HEK293T (cell line): ENCODE measurements at regions not wholly inside any gene's neighbourhood (a gene's known extent, or its start where the extent isn't known, plus 50 kb on each side); places are given as distances from the start of the nearest gene placed in this dataset.
"Not testable (repeated sequence)": the region's sequence is repeated elsewhere in the genome, so short reads cannot be mapped to it uniquely, and the experiment has no call there.

Experiments
- CTCF ChIA-PET: fragments of 350-600 bp; formaldehyde crosslinking; extraction: SDS; loops from one replicate; lab custom pipeline; 2021; ENCODE audit warnings: antibody characterized with exemption, inconsistent platforms; lab: Yijun Ruan, JAX
- POLR2A ChIA-PET: fragments of 350-600 bp; formaldehyde crosslinking; extraction: SDS; loops from one replicate; lab custom pipeline; 2020; ENCODE audit warnings: antibody characterized with exemption, inconsistent platforms; lab: Yijun Ruan, JAX
- DNase-seq: peaks from one replicate; pipeline ENCODE4 v3.0.0; 2012; ENCODE audit warnings: mixed read lengths; ENCODE audit errors: extremely low spot score
- ARNT ChIP-seq: fragments of 450-650 bp; IDR thresholded peaks from 2 replicates; pipeline ENCODE4 v1.6.1; 2017; ENCODE audit warnings: mild to moderate bottlenecking
- BHLHE40 ChIP-seq: fragments of 450-650 bp; IDR thresholded peaks from 2 replicates; pipeline ENCODE4 v1.6.1; 2016; ENCODE audit warnings: mild to moderate bottlenecking, moderate library complexity, borderline replicate concordance
- CTBP1 ChIP-seq: fragments of 450-650 bp; IDR thresholded peaks from 2 replicates; pipeline ENCODE4 v1.6.1; 2016; ENCODE audit warnings: borderline replicate concordance
- ELF4 ChIP-seq: fragments of 450-650 bp; IDR thresholded peaks from 2 replicates; pipeline ENCODE4 v1.6.1; 2017; ENCODE audit warnings: antibody characterized with exemption
- FOXA1 ChIP-seq: fragments of 450-650 bp; IDR thresholded peaks from 2 replicates; pipeline ENCODE4 v1.6.1; 2016; ENCODE audit warnings: mild to moderate bottlenecking
- FOXK2 ChIP-seq: fragments of 450-650 bp; IDR thresholded peaks from 2 replicates; pipeline ENCODE4 v1.6.1; 2016; ENCODE audit warnings: mild to moderate bottlenecking
- FOXM1 ChIP-seq: fragments of 450-650 bp; IDR thresholded peaks from 2 replicates; pipeline ENCODE4 v1.6.1; 2017; ENCODE audit warnings: mild to moderate bottlenecking, borderline replicate concordance
- HDGF ChIP-seq: fragments of 450-650 bp; IDR thresholded peaks from 2 replicates; pipeline ENCODE4 v1.6.1; 2017; ENCODE audit warnings: antibody characterized with exemption, borderline replicate concordance
- L3MBTL2 ChIP-seq: fragments of 450-650 bp; conservative IDR thresholded peaks from 2 replicates; pipeline ENCODE4 v1.6.1; 2016; ENCODE audit warnings: mild to moderate bottlenecking
- LEF1 ChIP-seq: fragments of 450-650 bp; IDR thresholded peaks from 2 replicates; pipeline ENCODE4 v1.6.1; 2017; ENCODE audit warnings: mild to moderate bottlenecking, borderline replicate concordance
- NFRKB ChIP-seq: fragments of 450-650 bp; IDR thresholded peaks from 2 replicates; pipeline ENCODE4 v1.6.1; 2016; ENCODE audit warnings: mild to moderate bottlenecking, moderate library complexity
- SP1 ChIP-seq: fragments of 450-650 bp; IDR thresholded peaks from 2 replicates; pipeline ENCODE4 v1.6.1; 2017
- SUZ12 ChIP-seq: fragments of 450-650 bp; IDR thresholded peaks from 2 replicates; pipeline ENCODE4 v1.6.1; 2016; ENCODE audit warnings: mild to moderate bottlenecking
- TARDBP ChIP-seq: fragments of 450-650 bp; IDR thresholded peaks from 2 replicates; pipeline ENCODE4 v1.6.1; 2016
- ZNF384 ChIP-seq: fragments of 450-650 bp; IDR thresholded peaks from 2 replicates; pipeline ENCODE4 v1.6.1; 2016
- TF ChIP-seq, protein P1 (sequence below): fragments of 450-650 bp; IDR thresholded peaks from 2 replicates; pipeline ENCODE4 v1.6.1; 2016

GRCh38 chr2:84181927-84182326, 277.2 kb downstream of the SUCLG1 start:
- no peak for DNase-seq
- ChIA-PET POLR2A (no interaction called here), CTCF (no interaction called here)
- TF ChIP-seq BHLHE40 (no peak), ARNT (no peak), HDGF (no peak), CTBP1 (no peak), SUZ12 (no peak), FOXA1 (no peak), SP1 (no peak), NFRKB (no peak), L3MBTL2 (no peak), ZNF384 (no peak)

- ChIA-PET CTCF (no interaction called here), POLR2A (no interaction called here)
- no peak for DNase-seq
- no peak for TF ChIP-seq FOXK2
- TF ChIP-seq NFRKB: no peak
- TF ChIP-seq, protein P1, sequence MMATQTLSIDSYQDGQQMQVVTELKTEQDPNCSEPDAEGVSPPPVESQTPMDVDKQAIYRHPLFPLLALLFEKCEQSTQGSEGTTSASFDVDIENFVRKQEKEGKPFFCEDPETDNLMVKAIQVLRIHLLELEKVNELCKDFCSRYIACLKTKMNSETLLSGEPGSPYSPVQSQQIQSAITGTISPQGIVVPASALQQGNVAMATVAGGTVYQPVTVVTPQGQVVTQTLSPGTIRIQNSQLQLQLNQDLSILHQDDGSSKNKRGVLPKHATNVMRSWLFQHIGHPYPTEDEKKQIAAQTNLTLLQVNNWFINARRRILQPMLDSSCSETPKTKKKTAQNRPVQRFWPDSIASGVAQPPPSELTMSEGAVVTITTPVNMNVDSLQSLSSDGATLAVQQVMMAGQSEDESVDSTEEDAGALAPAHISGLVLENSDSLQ: no peak
- TF ChIP-seq LEF1: no peak
- TF ChIP-seq FOXA1: no peak
- no peak for TF ChIP-seq CTBP1
- no peak for TF ChIP-seq HDGF
- TF ChIP-seq TARDBP: no peak
- no peak for TF ChIP-seq ARNT
- TF ChIP-seq ELF4: no peak
These were observed 281.3 kb downstream of the SUCLG1 start for GRCh38 chr2:84177733-84178132.

DNA sequence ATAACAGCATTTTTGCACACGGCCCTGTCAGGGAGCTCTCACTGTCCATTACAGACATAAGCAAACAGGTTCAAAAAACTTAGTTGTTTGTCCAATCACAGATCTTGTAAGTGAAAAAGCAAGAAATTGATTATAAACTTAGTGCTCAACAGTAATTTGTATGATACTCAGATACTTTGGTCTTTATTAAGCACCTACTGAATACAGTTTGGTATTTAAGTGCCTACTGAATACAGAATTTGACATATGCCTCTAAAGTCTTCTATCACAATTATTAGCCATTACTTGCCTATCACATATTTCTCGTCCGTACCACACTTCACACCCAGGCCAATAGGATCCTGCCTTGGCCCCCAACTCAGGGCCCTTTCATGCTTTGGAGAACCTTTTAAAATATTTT, 283.1 kb downstream of the SUCLG1 start:
- ChIA-PET POLR2A (no interaction called here), CTCF (no interaction called here)
- TF ChIP-seq L3MBTL2 (no peak), HDGF (no peak), BHLHE40 (no peak), LEF1 (no peak), ZNF384 (no peak), ELF4 (no peak), CTBP1 (no peak), TARDBP (no peak), SP1 (no peak)
- no peak for DNase-seq

DNA sequence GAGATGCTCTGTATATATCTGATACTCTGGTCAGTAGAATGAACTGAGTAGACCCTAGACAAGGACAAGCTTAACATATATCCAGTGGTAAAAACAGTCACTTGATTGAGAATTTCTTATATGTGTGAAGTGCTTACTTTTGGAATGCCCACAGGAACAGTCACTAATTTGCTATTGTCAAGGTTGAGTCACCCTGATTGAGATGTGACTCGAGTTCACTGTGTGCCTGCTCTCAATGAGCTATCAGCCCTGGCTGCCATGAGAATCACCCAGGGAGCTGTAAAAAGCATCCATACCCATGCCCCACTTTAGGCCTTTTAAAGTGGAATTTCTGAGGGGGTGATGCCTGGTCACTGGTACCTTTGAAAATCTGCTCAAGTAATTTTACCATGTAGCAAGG, 283.7 kb downstream of the SUCLG1 start:
- POLR2A ChIA-PET: no interaction called here
- TF ChIP-seq TARDBP (no peak), ELF4 (no peak), LEF1 (no peak), L3MBTL2 (no peak), SUZ12 (no peak), FOXM1 (no peak), SP1 (no peak), NFRKB (no peak), ZNF384 (no peak), HDGF (no peak), CTBP1 (no peak), BHLHE40 (no peak), FOXA1 (no peak), FOXK2 (no peak), ARNT (no peak)
- TF ChIP-seq, protein P1: no peak
- no peak for DNase-seq
- CTCF ChIA-PET: no interaction called here

- POLR2A ChIA-PET: no interaction called here
These were observed 286.0 kb downstream of the SUCLG1 start for GRCh38 chr2:84173041-84173440.

GRCh38 chr2:84170979-84171378, 288.1 kb downstream of the SUCLG1 start:
- CTCF ChIA-PET: no interaction called here
- no peak for TF ChIP-seq LEF1
- TF ChIP-seq L3MBTL2: no peak
- TF ChIP-seq FOXK2: no peak

More at GRCh38 chr2:84173041-84173440, 286.0 kb downstream of the SUCLG1 start:
- CTCF ChIA-PET: no interaction called here
- no peak for DNase-seq
- TF ChIP-seq CTBP1 (no peak), L3MBTL2 (no peak), ZNF384 (no peak), TARDBP (no peak), ARNT (no peak), SUZ12 (no peak), FOXM1 (no peak), SP1 (no peak), BHLHE40 (no peak), HDGF (no peak)
- TF ChIP-seq, protein P1: no peak

DNA sequence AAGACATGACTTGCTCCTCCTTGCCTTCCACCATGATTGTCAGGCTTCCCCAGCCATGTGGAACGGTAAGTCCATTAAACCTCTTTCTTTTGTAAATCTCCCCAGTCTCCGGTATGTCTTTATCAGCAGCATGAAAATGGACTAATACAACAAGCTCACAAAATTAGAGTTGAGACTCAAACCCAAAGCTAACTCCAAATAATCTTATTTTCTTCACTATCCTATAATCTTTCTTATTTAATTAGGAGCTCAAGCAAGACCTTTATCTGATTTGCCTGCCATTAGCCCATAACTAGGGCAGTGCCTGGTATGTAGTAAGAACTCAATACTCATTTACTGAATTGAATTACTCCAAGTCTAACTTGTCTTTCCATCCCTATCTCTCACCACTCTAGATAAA, 289.2 kb downstream of the SUCLG1 start:
- ChIA-PET POLR2A (no interaction called here), CTCF (no interaction called here)
- TF ChIP-seq, protein P1: no peak
- TF ChIP-seq FOXK2 (no peak), ELF4 (no peak), SUZ12 (no peak), FOXM1 (no peak), BHLHE40 (no peak), TARDBP (no peak)
- no peak for DNase-seq

More at GRCh38 chr2:84170979-84171378, 288.1 kb downstream of the SUCLG1 start:
- POLR2A ChIA-PET: no interaction called here
- no peak for DNase-seq

GRCh38 chr2:84168552-84168951, 290.5 kb downstream of the SUCLG1 start:
- CTCF ChIA-PET, POLR2A ChIA-PET, DNase-seq: not testable (repeated sequence)
